ENCODE measurements at regions not wholly inside any gene's neighbourhood (a gene's known extent, or its start where the extent isn't known, plus 50 kb on each side); places are given as distances from the start of the nearest gene placed in this dataset.
"Not testable (repeated sequence)": the region's sequence is repeated elsewhere in the genome, so short reads cannot be mapped to it uniquely, and the experiment has no call there.

DNA sequence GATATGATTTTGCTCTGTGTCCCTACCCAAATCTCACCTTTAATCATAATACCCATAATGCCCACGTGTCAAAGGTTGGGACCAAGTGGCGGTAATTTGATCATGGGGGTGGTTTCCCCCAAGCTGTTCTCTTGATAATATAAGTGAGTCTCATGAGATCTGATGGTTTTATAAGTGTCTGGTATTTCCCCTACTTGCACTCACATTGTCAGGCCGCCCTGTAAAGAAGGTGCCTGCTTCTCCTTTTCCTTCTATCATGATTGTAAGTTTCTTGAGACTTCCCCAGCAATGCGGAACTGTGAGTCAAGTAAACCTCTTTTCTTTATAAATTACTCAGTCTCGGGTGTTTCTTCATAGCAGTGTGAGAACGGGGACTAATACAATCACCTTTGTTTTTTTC lies 279.8 kb downstream of the ARPP21 start:
- no peak for DNase-seq (ENCODE audit: low spot score)
- in situ Hi-C loops (cut with MboI; ENCODE audit: low pct_unique_long_range_greater_than_20kb, low sequenced_read_pairs, unreplicated experiment), result no loop called here
- TF ChIP-seq, protein P1, sequence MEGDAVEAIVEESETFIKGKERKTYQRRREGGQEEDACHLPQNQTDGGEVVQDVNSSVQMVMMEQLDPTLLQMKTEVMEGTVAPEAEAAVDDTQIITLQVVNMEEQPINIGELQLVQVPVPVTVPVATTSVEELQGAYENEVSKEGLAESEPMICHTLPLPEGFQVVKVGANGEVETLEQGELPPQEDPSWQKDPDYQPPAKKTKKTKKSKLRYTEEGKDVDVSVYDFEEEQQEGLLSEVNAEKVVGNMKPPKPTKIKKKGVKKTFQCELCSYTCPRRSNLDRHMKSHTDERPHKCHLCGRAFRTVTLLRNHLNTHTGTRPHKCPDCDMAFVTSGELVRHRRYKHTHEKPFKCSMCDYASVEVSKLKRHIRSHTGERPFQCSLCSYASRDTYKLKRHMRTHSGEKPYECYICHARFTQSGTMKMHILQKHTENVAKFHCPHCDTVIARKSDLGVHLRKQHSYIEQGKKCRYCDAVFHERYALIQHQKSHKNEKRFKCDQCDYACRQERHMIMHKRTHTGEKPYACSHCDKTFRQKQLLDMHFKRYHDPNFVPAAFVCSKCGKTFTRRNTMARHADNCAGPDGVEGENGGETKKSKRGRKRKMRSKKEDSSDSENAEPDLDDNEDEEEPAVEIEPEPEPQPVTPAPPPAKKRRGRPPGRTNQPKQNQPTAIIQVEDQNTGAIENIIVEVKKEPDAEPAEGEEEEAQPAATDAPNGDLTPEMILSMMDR (IDR thresholded peaks at IDR 0.05; ENCODE audit: extremely low read depth, insufficient read depth, missing control alignments), result no peak

DNA sequence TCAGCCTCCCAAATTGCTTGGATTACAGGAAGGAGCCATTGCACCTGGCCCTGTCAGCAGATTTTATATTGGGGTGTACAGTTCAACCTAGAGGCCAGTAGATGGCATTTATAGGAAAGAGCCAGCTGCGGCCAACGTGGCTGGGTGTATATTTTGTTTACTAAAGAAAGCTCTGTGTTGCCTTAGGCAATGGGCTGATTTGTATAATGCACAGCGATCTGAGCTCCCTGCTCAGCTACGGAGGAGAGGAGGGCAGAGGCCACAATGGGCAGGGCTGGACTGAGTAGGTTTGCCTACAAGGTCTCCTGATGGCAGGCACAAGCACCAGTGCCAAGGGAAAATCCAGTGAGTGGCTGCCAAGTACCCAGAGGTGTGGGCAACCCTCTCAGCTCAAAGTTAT lies 282.4 kb downstream of the ARPP21 start:
- in situ Hi-C loops (cut with MboI; ENCODE audit: low pct_unique_long_range_greater_than_20kb, low sequenced_read_pairs, unreplicated experiment), result no loop called here
- no peak for DNase-seq (ENCODE audit: low spot score)
- TF ChIP-seq, protein P1 (IDR thresholded peaks at IDR 0.05; ENCODE audit: extremely low read depth, insufficient read depth, missing control alignments), result no peak

DNA sequence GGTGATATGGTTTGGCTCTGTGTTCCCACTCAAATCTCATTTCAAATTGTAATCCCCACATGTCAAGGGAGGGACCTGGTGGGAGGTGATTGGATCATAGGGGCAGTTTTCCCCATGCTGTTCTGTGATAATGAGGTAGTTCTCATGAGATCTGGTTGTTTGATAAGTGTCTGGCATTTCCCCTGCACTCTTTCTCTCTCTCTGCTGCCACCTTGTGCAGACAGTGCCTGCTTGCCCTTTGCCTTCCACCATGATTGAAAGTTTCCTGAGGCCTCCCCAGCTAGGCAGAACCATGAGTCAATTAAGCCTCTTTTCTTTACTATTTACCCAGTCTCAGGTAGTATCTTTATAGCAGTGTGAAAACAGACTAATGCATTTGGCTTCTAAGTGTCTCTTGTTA lies 284.7 kb downstream of the ARPP21 start:
- TF ChIP-seq, protein P1 (IDR thresholded peaks at IDR 0.05; ENCODE audit: extremely low read depth, insufficient read depth, missing control alignments), result peak; percentile 40
- DNase-seq (ENCODE audit: low spot score); in situ Hi-C loops (cut with MboI; ENCODE audit: low pct_unique_long_range_greater_than_20kb, low sequenced_read_pairs, unreplicated experiment): not testable (repeated sequence)

DNA sequence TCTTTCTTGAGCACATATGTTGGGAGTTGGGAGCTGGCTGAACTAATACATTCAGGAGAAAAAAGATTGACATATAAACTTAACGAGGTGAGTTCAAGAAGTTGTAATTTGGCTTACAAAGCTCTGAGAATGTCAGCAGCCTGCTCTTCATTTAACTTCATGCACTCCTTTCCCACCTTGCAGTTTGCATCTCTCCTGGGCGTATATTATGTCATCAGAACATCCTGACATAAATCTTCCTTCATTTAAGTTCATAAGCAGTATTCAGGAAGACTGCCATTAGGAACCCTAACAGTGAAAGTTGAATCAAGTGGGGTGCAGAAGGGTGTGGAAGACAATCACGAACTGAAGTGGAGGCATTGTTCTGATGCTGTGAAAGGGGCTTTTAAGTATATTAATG lies 288.1 kb downstream of the ARPP21 start:
- no peak for DNase-seq (ENCODE audit: low spot score)
- TF ChIP-seq, protein P1 (IDR thresholded peaks at IDR 0.05; ENCODE audit: extremely low read depth, insufficient read depth, missing control alignments), result no peak
- in situ Hi-C loops (cut with MboI; ENCODE audit: low pct_unique_long_range_greater_than_20kb, low sequenced_read_pairs, unreplicated experiment), result no loop called here

DNA sequence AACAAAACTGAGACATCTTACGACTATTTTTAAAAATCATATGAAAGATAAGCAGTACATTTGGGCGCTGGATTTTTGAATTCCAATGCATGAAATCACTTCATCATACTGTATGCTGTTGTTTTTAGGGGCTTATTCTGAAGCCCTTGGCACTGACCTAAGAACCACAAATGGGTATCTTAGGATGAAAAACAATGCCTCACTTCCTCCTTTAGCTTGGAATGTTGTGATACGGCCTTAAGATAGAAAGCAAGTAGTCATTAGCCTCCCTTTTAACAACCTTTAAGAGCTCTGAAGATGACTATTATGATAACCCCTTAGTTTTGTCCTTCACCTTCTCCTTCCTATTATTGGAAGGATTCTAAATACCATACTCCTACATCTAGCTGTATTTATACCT lies 289.8 kb downstream of the ARPP21 start:
- no peak for DNase-seq (ENCODE audit: low spot score)
- in situ Hi-C loops (cut with MboI; ENCODE audit: low pct_unique_long_range_greater_than_20kb, low sequenced_read_pairs, unreplicated experiment), result no loop called here
- TF ChIP-seq, protein P1 (IDR thresholded peaks at IDR 0.05; ENCODE audit: extremely low read depth, insufficient read depth, missing control alignments), result no peak

DNA sequence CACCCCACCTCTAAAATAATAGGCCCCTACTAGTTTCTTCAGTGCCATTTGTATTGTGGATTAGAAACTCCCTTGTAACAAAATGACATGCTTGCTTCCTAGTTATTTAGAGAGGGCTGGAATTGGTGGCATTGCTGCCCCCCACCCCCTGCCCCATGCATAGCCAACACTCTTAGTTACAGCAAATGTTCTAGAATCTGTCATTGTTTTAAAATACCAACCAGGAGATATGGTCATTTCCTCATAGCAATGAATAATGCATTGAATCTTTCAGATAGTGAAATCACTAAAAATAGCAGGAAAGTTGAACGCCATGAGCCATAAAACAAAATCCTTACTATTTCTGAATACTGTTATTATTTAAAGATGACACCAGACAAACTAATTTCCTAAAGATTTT lies 292.5 kb downstream of the ARPP21 start:
- TF ChIP-seq, protein P1 (IDR thresholded peaks at IDR 0.05; ENCODE audit: extremely low read depth, insufficient read depth, missing control alignments), result no peak
- no peak for DNase-seq (ENCODE audit: low spot score)
- in situ Hi-C loops (cut with MboI; ENCODE audit: low pct_unique_long_range_greater_than_20kb, low sequenced_read_pairs, unreplicated experiment), result no loop called here

DNA sequence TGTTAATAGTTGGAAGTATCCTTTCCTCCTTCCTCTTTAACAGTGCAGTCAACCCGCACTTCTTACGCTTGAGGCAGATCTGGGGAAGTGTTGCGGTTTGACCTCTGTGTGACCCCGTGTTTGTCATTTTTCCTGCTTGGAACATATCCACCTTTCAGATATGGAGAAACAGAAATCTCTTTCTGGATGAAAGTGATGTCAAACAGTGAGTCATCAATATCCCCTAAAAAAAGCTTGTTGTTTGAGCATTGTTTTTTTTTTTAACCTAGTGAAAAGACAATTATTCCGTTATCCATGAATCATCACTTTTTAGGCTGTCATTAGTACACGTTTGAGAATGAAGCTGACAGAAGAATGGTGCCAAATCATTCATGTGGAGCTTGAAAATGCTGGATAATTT lies 293.7 kb downstream of the ARPP21 start:
- DNase-seq (ENCODE audit: low spot score), result no peak
- in situ Hi-C loops (cut with MboI; ENCODE audit: low pct_unique_long_range_greater_than_20kb, low sequenced_read_pairs, unreplicated experiment), result no loop called here
- TF ChIP-seq, protein P1 (IDR thresholded peaks at IDR 0.05; ENCODE audit: extremely low read depth, insufficient read depth, missing control alignments), result no peak
